GM19035 (cell line): ENCODE measurements at regions not wholly inside any gene's neighbourhood (a gene's known extent, or its start where the extent isn't known, plus 50 kb on each side); places are given as distances from the start of the nearest gene placed in this dataset.
"Not testable (repeated sequence)": the region's sequence is repeated elsewhere in the genome, so short reads cannot be mapped to it uniquely, and the experiment has no call there.

Source experiments
- ATAC-seq: cut with Tn5 transposase; IDR thresholded peaks from one replicate; pipeline ENCODE4 v1.9.1; 2021; ENCODE audit not compliant: unreplicated experiment

- no peak for ATAC-seq
Measured at GRCh38 chr12:96085475-96085874, 50.1 kb upstream of the LTA4H start.

- not testable (repeated sequence) for ATAC-seq
Measured at GRCh38 chr12:96086190-96086589, 50.8 kb upstream of the LTA4H start.

GRCh38 chr12:96091833-96092232 lies 56.4 kb upstream of the LTA4H start:
- ATAC-seq: no peak

GRCh38 chr12:96093543-96094196 lies 58.3 kb upstream of the LTA4H start:
- no peak for ATAC-seq

- no peak for ATAC-seq
Measured at GRCh38 chr12:96094201-96094600, 58.8 kb upstream of the LTA4H start.

- ATAC-seq: no peak
Measured at GRCh38 chr12:96098631-96099030, 63.2 kb upstream of the LTA4H start.

GRCh38 chr12:96099421-96099820 lies 64.0 kb upstream of the LTA4H start:
- no peak for ATAC-seq

GRCh38 chr12:96099986-96100385 lies 64.6 kb upstream of the LTA4H start:
- no peak for ATAC-seq

- no peak for ATAC-seq
Measured at GRCh38 chr12:96101806-96102205, 66.4 kb upstream of the LTA4H start.

- no peak for ATAC-seq
Measured at GRCh38 chr12:96103067-96103644, 67.8 kb upstream of the LTA4H start.

GRCh38 chr12:96104566-96104965 lies 69.2 kb upstream of the LTA4H start:
- no peak for ATAC-seq

GRCh38 chr12:96106137-96106536 lies 70.8 kb upstream of the LTA4H start:
- ATAC-seq: no peak

GRCh38 chr12:96107236-96107635 lies 71.8 kb upstream of the LTA4H start:
- no peak for ATAC-seq

GRCh38 chr12:96108321-96108720 lies 72.9 kb upstream of the LTA4H start:
- ATAC-seq: no peak

- not testable (repeated sequence) for ATAC-seq
Measured at GRCh38 chr12:96108941-96109340, 73.6 kb upstream of the LTA4H start.

- no peak for ATAC-seq
Measured at GRCh38 chr12:96112733-96113132, 77.3 kb upstream of the LTA4H start.

- no peak for ATAC-seq
Measured at GRCh38 chr12:96117460-96117859, 76.7 kb upstream of the ELK3 start.

- peak; percentile 89 for ATAC-seq
Measured at GRCh38 chr12:96120359-96121100, 73.6 kb upstream of the ELK3 start.

GRCh38 chr12:96121271-96121711 lies 72.9 kb upstream of the ELK3 start:
- peak; percentile 67 for ATAC-seq

GRCh38 chr12:96128292-96128691 lies 65.9 kb upstream of the ELK3 start:
- ATAC-seq: not testable (repeated sequence)

- no peak for ATAC-seq
Measured at GRCh38 chr12:96130396-96131059, 63.6 kb upstream of the ELK3 start.
